HG03460 (cell line): ENCODE measurements at regions not wholly inside any gene's neighbourhood (a gene's known extent, or its start where the extent isn't known, plus 50 kb on each side); places are given as distances from the start of the nearest gene placed in this dataset.

Experiments
- ATAC-seq: cut with Tn5 transposase; IDR thresholded peaks from one replicate; pipeline ENCODE4 v1.9.1; 2021; ENCODE audit not compliant: unreplicated experiment

- no peak for ATAC-seq
These were observed 397.1 kb downstream of the KCNJ3 start for GRCh38 chr2:155095613-155096012.

- ATAC-seq: no peak
These were observed 381.9 kb downstream of the KCNJ3 start for GRCh38 chr2:155080373-155080772.

- ATAC-seq: no peak
These were observed 372.0 kb downstream of the KCNJ3 start for GRCh38 chr2:155070489-155070888.

GRCh38 chr2:155062922-155063258 is 364.4 kb downstream of the KCNJ3 start:
- ATAC-seq: no peak

GRCh38 chr2:155062250-155062921 is 363.9 kb downstream of the KCNJ3 start:
- no peak for ATAC-seq

GRCh38 chr2:155060896-155061295 is 362.4 kb downstream of the KCNJ3 start:
- ATAC-seq: no peak

GRCh38 chr2:155054712-155055111 is 356.2 kb downstream of the KCNJ3 start:
- no peak for ATAC-seq

- ATAC-seq: no peak
These were observed 344.6 kb downstream of the KCNJ3 start for GRCh38 chr2:155043097-155043496.

GRCh38 chr2:155035308-155035707 is 336.8 kb downstream of the KCNJ3 start:
- no peak for ATAC-seq

- no peak for ATAC-seq
These were observed 335.2 kb downstream of the KCNJ3 start for GRCh38 chr2:155033652-155034051.

- no peak for ATAC-seq
These were observed 331.8 kb downstream of the KCNJ3 start for GRCh38 chr2:155030296-155030695.

GRCh38 chr2:155026651-155027174 is 328.2 kb downstream of the KCNJ3 start:
- ATAC-seq: no peak

- ATAC-seq: no peak
These were observed 325.2 kb downstream of the KCNJ3 start for GRCh38 chr2:155023674-155024073.

GRCh38 chr2:155022531-155022930 is 324.0 kb downstream of the KCNJ3 start:
- no peak for ATAC-seq

- no peak for ATAC-seq
These were observed 323.1 kb downstream of the KCNJ3 start for GRCh38 chr2:155021618-155022017.

GRCh38 chr2:155020246-155020645 is 321.8 kb downstream of the KCNJ3 start:
- no peak for ATAC-seq

GRCh38 chr2:155010925-155011324 is 312.4 kb downstream of the KCNJ3 start:
- ATAC-seq: no peak

- ATAC-seq: no peak
These were observed 296.9 kb downstream of the KCNJ3 start for GRCh38 chr2:154995361-154995760.

GRCh38 chr2:154992826-154993225 is 294.3 kb downstream of the KCNJ3 start:
- ATAC-seq: no peak

- ATAC-seq: no peak
These were observed 280.2 kb downstream of the KCNJ3 start for GRCh38 chr2:154978710-154979109.

GRCh38 chr2:154978244-154978643 is 279.7 kb downstream of the KCNJ3 start:
- no peak for ATAC-seq

GRCh38 chr2:154974041-154974440 is 275.5 kb downstream of the KCNJ3 start:
- ATAC-seq: no peak

- ATAC-seq: no peak
These were observed 265.0 kb downstream of the KCNJ3 start for GRCh38 chr2:154963511-154963910.
